ENCODE measurements at regions not wholly inside any gene's neighbourhood (a gene's known extent, or its start where the extent isn't known, plus 50 kb on each side); places are given as distances from the start of the nearest gene placed in this dataset.
"Not testable (repeated sequence)": the region's sequence is repeated elsewhere in the genome, so short reads cannot be mapped to it uniquely, and the experiment has no call there.

DNA sequence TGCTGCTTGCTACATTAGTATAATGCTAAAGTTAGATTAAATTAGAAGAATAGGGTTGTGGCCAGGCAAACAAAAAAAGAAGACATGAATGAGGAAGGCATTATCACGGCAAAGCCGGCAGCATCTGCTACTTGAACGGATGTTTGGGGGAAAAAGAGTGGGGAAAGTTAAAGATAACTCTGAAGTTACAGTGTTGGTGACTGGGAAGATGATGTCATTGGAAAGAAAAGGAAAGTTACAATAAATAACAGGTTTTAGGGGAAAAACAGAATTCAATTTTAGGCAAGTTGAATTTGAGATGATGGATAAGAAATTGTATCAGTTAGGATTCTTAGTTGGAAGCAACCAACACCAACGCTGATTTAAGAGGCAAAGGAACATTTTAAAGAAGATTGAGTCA, 74.2 kb upstream of the NRN1 start:
- Histone ChIP-seq H2AFZ (ENCODE audit: low read depth, low read length, poor library complexity, severe bottlenecking) (no peak overlapping the region), H4K20me1 (ENCODE audit: insufficient read depth) (no peaks in the 10 kb centered on the region), H3K4me1 (ENCODE audit: control insufficient read depth in 1 of 2, insufficient read depth in 2 of 2, low read length in 2 of 2) (no peaks in the 10 kb centered on the region), H3K27ac (ENCODE audit: low read depth, low read length) (no peak overlapping the region), H3K9me2 (ENCODE audit: insufficient read depth) (no peaks in the 10 kb centered on the region), H3K4me3 (replicated peaks in 1 of 2; ENCODE audit: low read depth in 1 of 2, low read length in 2 of 2) (no peak overlapping the region), H3K36me3 (ENCODE audit: control insufficient read depth in 1 of 2, insufficient read depth in 2 of 2, low read length in 2 of 2) (no peaks in the 10 kb centered on the region), H3K9me3 (ENCODE audit: control insufficient read depth in 1 of 2, insufficient read depth in 1 of 2, low read depth in 1 of 2, low read length in 2 of 2) (no peaks in the 10 kb centered on the region), H3K27me3 (ENCODE audit: insufficient read depth, low read length) (peaks cover 18% of the 10 kb centered on the region), H3K9ac (ENCODE audit: low read length) (no peak overlapping the region), H3K4me2 (ENCODE audit: low read length) (no peak overlapping the region), H3K79me2 (ENCODE audit: insufficient read depth, low read length) (no peaks in the 10 kb centered on the region)
- ChIA-PET POLR2A (no interaction called here), CTCF (no interaction called here), RAD21 (ENCODE audit: low non-redundant PET in 1 of 2, low total read pairs in 2 of 2, uncharacterized antibody in 2 of 2, unreplicated experiment in 2 of 2) (no interaction called here)
- no TSS peak for BruUV-seq (replicated peaks)
- intact Hi-C loops (cut with micrococcal nuclease), result no loop called here
- ATAC-seq, result no peak
- no peak for TF ChIP-seq ZBTB33 (IDR thresholded peaks at IDR 0.05; ENCODE audit: extremely low read depth, insufficient replicate concordance, low read length)
- no peak for TF ChIP-seq FOSL1 (IDR thresholded peaks at IDR 0.05; ENCODE audit: low read depth)
- no peak for DNase-seq (ENCODE audit: low read depth, low spot score)

DNA sequence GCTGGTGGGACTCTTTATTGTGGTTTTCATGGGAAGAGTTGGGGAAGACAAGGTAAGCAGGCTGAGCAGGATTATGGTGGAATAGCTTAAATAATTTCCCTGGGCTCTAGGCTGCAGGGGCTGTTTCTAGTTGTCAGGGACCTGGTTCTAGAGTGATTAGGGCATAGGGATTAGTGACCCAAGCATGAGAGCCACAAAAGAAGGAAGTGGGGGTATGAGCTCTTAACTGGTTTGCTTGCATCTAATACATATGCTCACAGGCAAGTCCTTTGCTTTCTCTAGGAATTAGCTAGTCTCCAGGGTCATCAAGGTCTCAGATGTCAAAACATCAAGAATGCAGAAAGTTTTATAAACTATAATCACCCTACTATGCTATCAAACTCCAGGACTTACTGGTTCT, 67.5 kb upstream of the NRN1 start:
- Histone ChIP-seq H3K9me2 (ENCODE audit: insufficient read depth) (no peaks in the 10 kb centered on the region), H3K36me3 (ENCODE audit: control insufficient read depth in 1 of 2, insufficient read depth in 2 of 2, low read length in 2 of 2) (no peaks in the 10 kb centered on the region), H3K4me3 (replicated peaks in 1 of 2; ENCODE audit: low read depth in 1 of 2, low read length in 2 of 2) (no peak overlapping the region), H3K9me3 (ENCODE audit: control insufficient read depth in 1 of 2, insufficient read depth in 1 of 2, low read depth in 1 of 2, low read length in 2 of 2) (no peaks in the 10 kb centered on the region), H2AFZ (ENCODE audit: low read depth, low read length, poor library complexity, severe bottlenecking) (no peak overlapping the region), H3K4me2 (ENCODE audit: low read length) (no peak overlapping the region), H3K27me3 (ENCODE audit: insufficient read depth, low read length) (peaks cover 21% of the 10 kb centered on the region), H3K4me1 (ENCODE audit: control insufficient read depth in 1 of 2, insufficient read depth in 2 of 2, low read length in 2 of 2) (no peaks in the 10 kb centered on the region), H3K9ac (ENCODE audit: low read length) (no peak overlapping the region), H3K27ac (ENCODE audit: low read depth, low read length) (no peak overlapping the region), H4K20me1 (ENCODE audit: insufficient read depth) (no peaks in the 10 kb centered on the region), H3K79me2 (ENCODE audit: insufficient read depth, low read length) (no peaks in the 10 kb centered on the region)
- CTCF ChIA-PET, result no interaction called here
- DNase-seq (ENCODE audit: low read depth, low spot score) (no peak), ATAC-seq (no peak)
- POLR2A ChIA-PET, result no interaction called here
- RAD21 ChIA-PET (ENCODE audit: low non-redundant PET in 1 of 2, low total read pairs in 2 of 2, uncharacterized antibody in 2 of 2, unreplicated experiment in 2 of 2), result no interaction called here
- no peak for TF ChIP-seq POLR2AphosphoS5 (IDR thresholded peaks at IDR 0.05; ENCODE audit: low read depth, low read length)
- TF ChIP-seq FOSL1 (IDR thresholded peaks at IDR 0.05; ENCODE audit: low read depth), result no peak
- no peak for TF ChIP-seq RAD21 (IDR thresholded peaks at IDR 0.05; ENCODE audit: low read depth)
- no peak for TF ChIP-seq CBX3 (IDR thresholded peaks at IDR 0.05; ENCODE audit: low read depth)
- TF ChIP-seq EGR1 (IDR thresholded peaks at IDR 0.05; ENCODE audit: low read depth), result no peak
- intact Hi-C loops (cut with micrococcal nuclease), result no loop called here
- BruUV-seq (replicated peaks), result no TSS peak

DNA sequence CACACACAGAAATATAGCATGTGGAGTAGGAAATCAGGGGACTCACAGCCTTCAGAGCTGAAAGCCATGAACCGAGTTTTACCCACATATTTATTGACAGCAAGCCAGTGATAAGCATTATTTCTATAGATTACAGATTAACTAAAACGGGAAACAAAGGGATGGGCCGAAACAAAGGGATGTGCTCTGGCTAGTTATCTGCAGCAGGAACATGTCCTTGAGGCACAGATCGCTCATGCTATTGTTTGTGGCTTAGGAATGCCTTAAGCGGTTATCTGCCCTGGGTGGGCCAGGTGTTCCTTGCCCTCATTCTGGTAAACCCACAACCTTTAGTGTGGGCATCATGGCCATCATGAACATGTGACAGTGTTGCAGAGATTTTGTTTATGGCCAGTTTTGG, 61.4 kb upstream of the NRN1 start:
- H2AFZ ChIP-seq (ENCODE audit: low read depth, low read length, poor library complexity, severe bottlenecking); RAD21 ChIA-PET (ENCODE audit: low non-redundant PET in 1 of 2, low total read pairs in 2 of 2, uncharacterized antibody in 2 of 2, unreplicated experiment in 2 of 2); POLR2A ChIA-PET; H3K79me2 ChIP-seq (ENCODE audit: insufficient read depth, low read length); H4K20me1 ChIP-seq (ENCODE audit: insufficient read depth); H3K27ac ChIP-seq (ENCODE audit: low read depth, low read length); ATAC-seq; BruUV-seq (replicated peaks); H3K9ac ChIP-seq (ENCODE audit: low read length); H3K9me2 ChIP-seq (ENCODE audit: insufficient read depth); H3K36me3 ChIP-seq (ENCODE audit: control insufficient read depth in 1 of 2, insufficient read depth in 2 of 2, low read length in 2 of 2); H3K4me2 ChIP-seq (ENCODE audit: low read length); H3K4me1 ChIP-seq (ENCODE audit: control insufficient read depth in 1 of 2, insufficient read depth in 2 of 2, low read length in 2 of 2); intact Hi-C loops (cut with micrococcal nuclease); H3K9me3 ChIP-seq (ENCODE audit: control insufficient read depth in 1 of 2, insufficient read depth in 1 of 2, low read depth in 1 of 2, low read length in 2 of 2); H3K4me3 ChIP-seq (replicated peaks in 1 of 2; ENCODE audit: low read depth in 1 of 2, low read length in 2 of 2); DNase-seq (ENCODE audit: low read depth, low spot score); CTCF ChIA-PET; H3K27me3 ChIP-seq (ENCODE audit: insufficient read depth, low read length): not testable (repeated sequence)

Data from HCT116 (cell line).